ENCODE measurements at regions not wholly inside any gene's neighbourhood (a gene's known extent, or its start where the extent isn't known, plus 50 kb on each side); places are given as distances from the start of the nearest gene placed in this dataset.

- no peak for TF ChIP-seq ZNF274 (IDR thresholded peaks at IDR 0.05; ENCODE audit: low read depth, low read length)
- TF ChIP-seq YY1 (IDR thresholded peaks at IDR 0.05; ENCODE audit: insufficient read depth, insufficient read length): no peak
- no peak for TF ChIP-seq SUZ12 (IDR thresholded peaks at IDR 0.05; ENCODE audit: extremely low read depth, insufficient read depth, insufficient read length)
Measured at GRCh38 chr2:234250926-234251325, 200.4 kb downstream of the SPP2 start.

Measured in NT2/D1 (cell line).